ENCODE measurements at regions not wholly inside any gene's neighbourhood (a gene's known extent, or its start where the extent isn't known, plus 50 kb on each side); places are given as distances from the start of the nearest gene placed in this dataset.
"Not testable (repeated sequence)": the region's sequence is repeated elsewhere in the genome, so short reads cannot be mapped to it uniquely, and the experiment has no call there.

- intact Hi-C loops (cut with DNase I, micrococcal nuclease): no loop called here
- DNase-seq: peak; percentile 51 to 75
- peak; percentile 99 for ATAC-seq
Measured at GRCh38 chr5:174532455-174533453, 191.6 kb upstream of the MSX2 start.

GRCh38 chr5:174533751-174534241, 190.6 kb upstream of the MSX2 start:
- peak; percentile 43 for ATAC-seq
- intact Hi-C loops (cut with DNase I, micrococcal nuclease): no loop called here
- no peak for DNase-seq

DNA sequence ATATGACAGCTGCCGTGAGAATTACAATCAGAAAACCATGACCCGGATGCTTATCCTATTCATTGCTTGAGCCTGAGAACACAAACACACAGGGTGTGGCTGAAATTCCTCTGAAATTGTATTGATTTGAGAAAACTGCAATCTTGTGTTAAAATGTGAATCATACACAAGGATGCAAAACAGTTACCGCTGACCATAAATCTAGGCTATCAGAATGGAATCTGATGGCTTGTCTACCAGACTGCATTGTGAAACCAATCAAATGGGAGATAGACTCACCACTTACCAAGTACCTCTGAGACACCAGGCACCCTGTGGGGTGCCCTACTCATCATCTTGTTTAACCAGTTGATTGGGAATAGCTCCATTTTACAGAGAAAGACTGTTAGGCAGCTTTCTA, 188.7 kb upstream of the MSX2 start:
- intact Hi-C loops (cut with DNase I, micrococcal nuclease): no loop called here
- DNase-seq: no peak
- ATAC-seq: no peak

GRCh38 chr5:174539823-174540222, 184.6 kb upstream of the MSX2 start:
- ATAC-seq; intact Hi-C loops (cut with DNase I, micrococcal nuclease); DNase-seq: not testable (repeated sequence)

DNA sequence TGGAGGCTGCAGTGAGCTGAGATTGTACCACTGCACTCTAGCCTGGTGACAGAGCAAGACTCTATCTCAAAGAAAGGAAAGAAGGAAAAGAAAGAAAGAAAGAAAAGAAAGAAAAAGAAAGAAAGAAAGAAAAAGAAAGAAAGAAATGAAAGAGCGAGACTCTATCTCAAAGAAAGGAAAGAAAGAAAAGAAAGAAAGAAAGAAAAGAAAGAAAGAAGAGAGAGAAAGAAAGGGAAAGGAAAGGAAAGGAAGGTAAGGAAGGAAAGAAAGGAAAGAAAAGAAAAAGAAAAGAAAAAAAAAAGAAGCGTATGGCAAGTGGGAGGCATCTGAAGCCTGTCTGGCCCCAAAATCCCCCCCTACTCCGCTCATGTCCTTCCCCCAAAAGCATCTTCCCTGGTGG, 182.3 kb upstream of the MSX2 start:
- intact Hi-C loops (cut with DNase I, micrococcal nuclease): no loop called here
- no peak for ATAC-seq

GRCh38 chr5:174542471-174542870, 181.9 kb upstream of the MSX2 start:
- intact Hi-C loops (cut with DNase I, micrococcal nuclease): no loop called here
- ATAC-seq: no peak
- no peak for DNase-seq

More for the DNA sequence above, 182.3 kb upstream of the MSX2 start:
- DNase-seq: no peak

GRCh38 chr5:174545926-174546325, 178.5 kb upstream of the MSX2 start:
- no peak for DNase-seq
- no peak for ATAC-seq
- intact Hi-C loops (cut with DNase I, micrococcal nuclease): no loop called here

DNA sequence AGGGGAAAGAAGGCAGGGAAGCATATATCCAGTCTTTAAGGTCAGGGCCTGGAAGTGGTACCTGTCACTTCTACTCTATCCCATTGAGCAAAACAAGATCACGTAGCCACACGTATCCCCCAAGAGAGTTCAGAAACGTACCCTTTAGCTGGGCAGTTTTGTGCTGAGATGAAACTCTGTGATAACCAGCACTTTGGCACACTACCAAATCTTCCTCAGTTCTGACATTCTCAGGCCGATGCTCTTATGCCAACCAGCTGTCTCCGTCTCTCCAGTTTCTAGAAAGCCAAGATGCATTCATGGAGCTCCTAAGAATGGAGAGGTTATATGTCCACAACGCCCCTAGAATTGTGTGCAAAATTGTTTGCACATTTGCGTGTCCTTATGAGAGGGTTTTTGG, 176.6 kb upstream of the MSX2 start:
- DNase-seq: no peak
- ATAC-seq: no peak
- intact Hi-C loops (cut with DNase I, micrococcal nuclease): no loop called here

DNA sequence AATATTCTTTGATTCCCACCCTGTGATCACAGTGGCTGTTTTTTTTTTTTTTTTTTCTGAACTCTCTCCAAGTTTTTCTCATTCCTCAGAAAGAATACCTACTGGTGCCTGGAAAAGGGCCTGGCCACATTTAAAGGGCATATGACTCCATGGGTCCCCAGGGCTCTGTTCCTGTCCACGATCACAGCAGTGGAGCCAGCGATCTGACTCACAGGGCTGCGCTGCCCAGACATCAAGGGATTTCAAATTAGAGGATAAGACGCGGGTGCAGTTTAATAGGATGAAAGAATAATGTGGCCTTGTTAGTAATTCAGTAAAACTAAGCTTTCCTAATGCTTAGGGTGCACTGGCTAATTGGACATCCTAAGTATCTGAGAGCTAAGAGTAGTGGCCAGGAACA, 175.1 kb upstream of the MSX2 start:
- intact Hi-C loops (cut with DNase I, micrococcal nuclease): no loop called here
- no peak for ATAC-seq
- no peak for DNase-seq

DNA sequence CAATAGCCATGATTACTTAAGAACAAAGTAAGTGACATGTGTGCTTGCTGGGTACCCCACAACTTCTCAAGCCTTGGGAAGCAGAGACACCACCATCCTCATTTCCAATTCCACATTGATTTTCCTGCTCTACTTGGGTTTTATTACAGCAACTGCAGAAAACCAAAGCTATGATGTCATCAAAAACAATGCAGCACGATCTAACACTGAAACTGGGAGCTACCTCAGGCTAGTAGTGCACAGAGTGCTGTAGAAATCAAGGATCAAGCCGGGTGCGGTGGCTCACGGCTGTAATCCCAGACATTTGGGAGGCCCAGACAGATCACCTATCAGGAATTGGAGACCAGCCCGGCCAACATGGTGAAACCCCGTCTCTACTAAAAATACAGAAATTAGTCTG, 174.4 kb upstream of the MSX2 start:
- intact Hi-C loops (cut with DNase I, micrococcal nuclease): no loop called here
- DNase-seq: no peak
- no peak for ATAC-seq

GRCh38 chr5:174552428-174552827, 172.0 kb upstream of the MSX2 start:
- intact Hi-C loops (cut with DNase I, micrococcal nuclease): no loop called here
- ATAC-seq (no peak), DNase-seq (no peak)

- DNase-seq (no peak), ATAC-seq (no peak)
- intact Hi-C loops (cut with DNase I, micrococcal nuclease): no loop called here
Measured at GRCh38 chr5:174553556-174553955, 170.8 kb upstream of the MSX2 start.

DNA sequence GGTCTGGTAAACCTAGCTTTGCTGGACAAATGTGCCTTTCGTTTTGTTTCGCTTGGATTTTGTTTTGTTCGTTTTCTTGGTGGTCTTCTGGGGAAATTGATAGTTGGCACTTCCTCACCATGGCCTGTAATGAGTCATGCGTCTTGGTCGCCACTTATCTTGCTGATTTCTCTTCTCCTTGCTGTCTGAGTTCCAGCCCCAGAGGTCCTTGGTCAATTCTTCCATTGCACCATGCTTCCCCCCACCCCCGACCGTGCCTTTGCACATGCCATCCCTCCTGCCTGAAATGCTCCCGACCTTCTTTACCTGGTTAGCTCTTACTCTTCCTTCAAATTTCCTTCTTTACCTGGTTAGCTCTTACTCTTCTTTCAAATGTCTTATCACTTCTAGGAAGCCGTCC, 168.7 kb upstream of the MSX2 start:
- DNase-seq: no peak
- intact Hi-C loops (cut with DNase I, micrococcal nuclease): no loop called here
- no peak for ATAC-seq

DNA sequence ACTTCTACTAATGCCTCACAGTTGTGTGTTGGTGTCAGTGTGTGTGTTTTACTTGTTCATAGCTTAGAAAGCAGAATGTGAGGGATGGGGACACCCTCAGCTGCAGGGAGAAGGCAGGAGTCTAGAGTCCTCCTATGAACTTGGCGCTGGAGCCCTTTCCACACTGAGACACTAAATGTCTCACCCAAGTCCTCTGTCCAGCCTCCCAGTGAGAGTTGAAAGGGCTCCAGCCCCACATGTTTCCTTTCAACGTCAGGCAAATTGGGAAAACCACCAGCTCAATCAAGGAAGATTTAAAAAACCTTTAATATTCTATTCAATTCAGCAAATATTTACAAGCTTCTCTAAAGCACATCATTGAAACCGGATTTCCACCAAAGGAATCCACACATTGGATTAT, 167.6 kb upstream of the MSX2 start:
- DNase-seq (no peak), ATAC-seq (no peak)
- intact Hi-C loops (cut with DNase I, micrococcal nuclease): no loop called here

DNA sequence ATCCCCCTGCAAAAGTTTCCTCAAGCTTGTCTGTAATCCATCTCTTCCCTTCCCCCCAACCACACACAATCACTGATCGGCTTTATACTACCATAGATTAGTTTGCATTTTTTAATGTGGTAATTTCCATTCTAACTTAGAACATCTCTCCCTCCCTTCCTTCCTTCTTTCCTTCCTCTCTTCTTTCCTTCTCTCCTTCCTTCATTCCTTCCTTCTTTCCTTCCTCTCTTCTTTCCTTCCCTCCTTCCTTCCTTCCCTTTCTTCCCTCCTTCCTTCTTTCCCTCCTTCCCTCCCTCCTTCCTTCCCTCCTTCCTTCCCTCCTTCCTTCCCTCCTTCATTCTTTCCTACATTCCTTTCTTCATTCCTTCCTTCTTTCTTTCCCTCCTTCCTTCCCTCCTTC, 166.2 kb upstream of the MSX2 start:
- no peak for DNase-seq
- intact Hi-C loops (cut with DNase I, micrococcal nuclease): no loop called here

DNA sequence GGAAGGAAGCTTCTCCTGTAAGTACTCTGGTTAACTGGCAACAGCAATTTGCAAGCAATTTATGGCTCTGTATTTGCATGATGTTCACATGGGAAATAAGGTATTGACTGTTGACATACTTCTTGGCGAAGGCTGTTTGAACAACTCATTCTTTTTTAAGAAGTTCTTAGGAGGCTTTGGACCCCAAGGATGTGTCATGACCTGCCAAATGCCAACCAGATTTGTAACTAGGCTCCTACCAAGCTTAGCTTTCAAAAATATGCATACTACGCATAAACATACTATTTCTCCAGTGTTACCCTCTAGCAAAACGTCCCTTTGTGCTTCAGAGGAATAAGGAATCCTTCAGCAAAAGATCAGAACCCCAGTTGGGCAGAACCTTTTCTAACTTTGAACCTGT, 165.2 kb upstream of the MSX2 start:
- ATAC-seq: no peak
- intact Hi-C loops (cut with DNase I, micrococcal nuclease): no loop called here

More for the DNA sequence above, 166.2 kb upstream of the MSX2 start:
- ATAC-seq: no peak

GRCh38 chr5:174559566-174560090, 164.8 kb upstream of the MSX2 start:
- DNase-seq (no peak), ATAC-seq (no peak)
- intact Hi-C loops (cut with DNase I, micrococcal nuclease): no loop called here

More for the DNA sequence above, 165.2 kb upstream of the MSX2 start:
- DNase-seq: no peak

DNA sequence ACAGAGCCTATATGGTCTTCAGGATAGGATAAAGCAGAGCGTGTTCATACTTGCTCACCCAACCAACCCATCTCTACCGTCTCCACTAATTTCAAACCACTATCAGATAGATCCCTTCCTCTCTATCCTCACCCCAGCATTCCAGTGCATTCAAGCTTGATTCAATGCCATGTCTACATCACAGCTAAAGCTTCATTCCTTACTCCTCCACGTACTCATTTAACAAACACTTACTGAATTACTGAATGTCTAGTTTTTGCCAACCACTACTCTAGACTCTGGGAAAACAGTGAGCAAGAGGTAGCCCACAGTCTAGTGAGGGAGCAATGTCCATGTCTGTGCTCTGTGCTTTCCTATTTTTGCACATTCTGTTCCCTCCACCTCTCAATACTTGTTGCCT, 163.5 kb upstream of the MSX2 start:
- DNase-seq (no peak), ATAC-seq (no peak)
- intact Hi-C loops (cut with DNase I, micrococcal nuclease): no loop called here

DNA sequence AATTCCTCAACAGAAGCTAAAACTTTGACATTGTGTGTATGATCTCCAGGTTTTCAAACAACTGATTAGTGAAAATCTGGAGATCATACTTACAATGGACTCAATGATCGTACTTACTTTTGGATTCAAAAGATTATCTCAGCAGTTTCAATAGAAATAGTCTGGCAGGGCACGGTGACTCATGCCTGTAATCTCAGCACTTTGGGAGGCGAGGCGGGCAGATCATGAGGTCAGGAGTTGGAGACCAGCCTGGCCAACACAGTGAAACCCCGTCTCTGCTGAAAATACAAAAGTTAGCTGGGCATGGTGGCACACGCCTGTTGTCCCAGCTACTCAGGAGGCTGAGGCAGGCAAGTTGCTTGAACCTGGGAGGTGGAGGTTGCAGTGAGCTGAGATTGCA, 161.3 kb upstream of the MSX2 start:
- ATAC-seq; intact Hi-C loops (cut with DNase I, micrococcal nuclease); DNase-seq: not testable (repeated sequence)

GRCh38 chr5:174563899-174564298, 160.5 kb upstream of the MSX2 start:
- ATAC-seq (no peak), DNase-seq (peak in 1 of 2 donors; percentile 4)
- intact Hi-C loops (cut with DNase I, micrococcal nuclease): no loop called here

Data from left colon (tissue), 2 donors.